Esophagus mucosa (tissue), 1 donor: ENCODE measurements at regions not wholly inside any gene's neighbourhood (a gene's known extent, or its start where the extent isn't known, plus 50 kb on each side); places are given as distances from the start of the nearest gene placed in this dataset.

ENCODE experiments used
- ATAC-seq: fragments of 200-7000 bp; cut with Tn5 transposase; one replicate; pipeline ENCODE4 v1.9.1; 2020
- donor health status: DM: yes; HTN: yes; CAD: no.

DNA sequence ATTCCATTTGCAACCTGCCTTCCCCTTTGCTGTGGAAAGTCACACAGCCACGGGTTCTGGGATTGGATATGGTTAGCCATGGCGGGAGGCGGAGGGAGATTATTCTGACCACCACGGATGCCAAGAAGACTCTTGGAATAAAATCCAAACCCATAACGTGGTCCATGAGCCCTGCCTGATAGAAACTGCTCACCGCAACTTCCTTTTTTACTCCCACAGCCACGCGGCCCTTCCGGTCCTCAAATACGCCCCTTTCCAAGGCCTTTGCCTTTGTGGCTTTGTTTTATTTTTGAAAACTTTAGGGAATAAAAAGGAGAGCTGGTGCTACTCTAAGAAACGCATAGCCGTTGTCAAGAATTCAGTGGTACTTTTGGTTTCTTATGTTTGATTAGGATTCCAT lies 602.5 kb upstream of the CDH4 start:
- ATAC-seq = no peak

DNA sequence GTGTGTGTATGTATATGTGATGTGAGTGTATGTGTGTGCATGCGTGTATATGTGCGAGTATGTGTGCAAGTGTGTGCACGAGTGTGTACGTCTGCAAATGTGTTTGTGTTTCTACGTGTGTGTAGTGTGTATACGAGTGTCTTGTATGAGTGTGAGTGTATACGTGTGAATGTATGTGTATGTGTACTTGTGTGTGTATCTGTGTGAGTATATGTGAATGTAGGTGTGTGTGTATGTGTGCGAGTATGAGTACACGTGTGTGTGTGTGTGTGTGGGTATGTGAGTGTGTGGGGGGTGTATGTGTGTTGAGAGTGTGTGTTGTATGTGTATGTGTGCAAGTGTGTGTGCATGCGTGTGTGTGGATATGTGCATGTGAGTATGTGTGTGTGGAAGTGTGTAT lies 602.0 kb upstream of the CDH4 start:
- ATAC-seq = no peak

DNA sequence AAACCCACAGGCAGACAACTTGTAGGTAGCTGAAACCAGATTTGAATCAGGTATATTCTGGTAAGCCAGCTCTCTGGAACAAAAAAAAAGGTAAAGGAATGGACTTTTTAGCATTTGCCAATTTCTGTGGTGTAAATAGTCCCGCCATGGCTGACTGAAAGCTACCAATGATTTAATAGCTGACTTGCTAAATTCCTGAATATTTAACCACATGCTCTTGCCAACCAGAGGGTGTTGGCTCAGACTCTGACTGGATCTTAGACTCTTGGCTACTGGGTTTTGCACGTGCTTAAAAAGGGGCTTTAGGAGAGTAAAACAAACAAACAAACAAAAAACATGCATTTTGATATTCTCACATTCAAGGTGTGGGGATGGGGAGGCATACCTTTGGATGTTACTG lies 600.0 kb upstream of the CDH4 start:
- no peak for ATAC-seq

DNA sequence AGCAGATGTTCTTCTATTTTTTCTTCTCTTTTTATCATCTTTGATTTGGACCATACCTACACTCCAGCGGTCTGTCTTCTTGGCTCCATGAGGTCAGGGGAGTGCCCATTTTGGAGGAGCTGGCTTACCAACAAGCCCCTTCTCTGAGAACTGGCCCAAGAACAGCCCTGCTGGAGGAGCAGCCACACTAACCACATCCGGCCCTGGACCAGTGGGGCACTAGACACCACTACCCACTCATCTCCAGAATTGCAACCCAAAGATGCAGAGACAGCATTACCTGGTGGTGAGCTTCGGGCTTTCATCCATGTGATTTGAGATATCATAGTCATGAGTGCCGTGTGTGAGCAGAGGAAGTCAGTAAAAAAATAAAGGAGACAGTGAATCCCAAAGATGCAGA lies 599.4 kb upstream of the CDH4 start:
- no peak for ATAC-seq

DNA sequence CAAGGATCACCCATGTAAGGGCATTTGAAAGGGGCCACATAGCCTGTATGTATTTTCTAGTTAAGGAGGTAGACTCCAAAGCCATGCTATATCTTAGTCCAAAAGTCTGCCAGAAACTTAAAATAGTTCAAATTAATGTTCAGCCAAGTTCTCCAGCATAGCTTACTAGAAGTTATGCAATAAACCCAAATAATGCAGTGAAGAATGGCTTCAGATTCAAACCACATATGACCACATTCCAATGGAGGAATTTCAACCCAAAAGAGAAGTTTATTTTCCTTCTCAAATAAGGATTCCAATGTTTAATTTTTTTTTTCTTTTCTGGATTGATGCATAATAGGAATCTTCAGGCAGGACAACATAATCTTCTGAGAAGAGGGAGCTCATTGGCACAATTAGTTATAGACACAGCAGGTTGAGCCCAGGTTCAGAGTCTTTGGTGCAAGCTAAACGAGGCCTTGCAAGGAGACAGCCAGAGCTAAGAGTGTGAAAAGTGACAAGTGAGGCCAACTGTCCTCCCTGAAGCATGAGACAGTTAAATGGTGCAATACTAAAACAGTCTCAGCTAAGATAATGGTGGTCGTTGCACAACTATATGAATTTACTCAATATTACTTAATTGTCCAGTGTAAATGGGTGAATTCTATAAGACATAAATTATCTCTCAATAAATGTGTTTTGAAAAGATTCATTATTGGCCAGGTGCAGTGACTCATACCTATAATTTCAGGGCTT lies 598.8 kb upstream of the CDH4 start:
- ATAC-seq = no peak

DNA sequence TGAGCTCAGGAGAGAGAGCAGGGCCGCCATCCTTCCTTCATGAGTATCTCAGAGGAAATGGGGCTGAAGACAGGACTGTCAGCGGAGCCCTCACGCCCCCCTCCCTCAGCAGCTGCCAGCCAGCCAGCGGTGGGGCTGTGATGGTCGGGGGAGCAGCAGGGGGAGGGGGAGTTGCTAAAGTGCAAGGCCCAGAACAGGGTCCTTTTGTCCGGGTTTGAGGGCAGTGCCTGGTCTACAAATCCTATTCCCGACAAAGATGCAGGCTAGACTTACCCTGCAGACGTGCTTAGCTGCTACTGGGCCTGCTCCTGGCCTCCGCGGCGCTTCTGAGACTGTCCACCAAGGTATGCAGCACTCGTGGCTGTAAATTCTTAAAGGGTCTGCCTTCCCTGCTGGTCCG lies 593.4 kb upstream of the CDH4 start:
- ATAC-seq = no peak

DNA sequence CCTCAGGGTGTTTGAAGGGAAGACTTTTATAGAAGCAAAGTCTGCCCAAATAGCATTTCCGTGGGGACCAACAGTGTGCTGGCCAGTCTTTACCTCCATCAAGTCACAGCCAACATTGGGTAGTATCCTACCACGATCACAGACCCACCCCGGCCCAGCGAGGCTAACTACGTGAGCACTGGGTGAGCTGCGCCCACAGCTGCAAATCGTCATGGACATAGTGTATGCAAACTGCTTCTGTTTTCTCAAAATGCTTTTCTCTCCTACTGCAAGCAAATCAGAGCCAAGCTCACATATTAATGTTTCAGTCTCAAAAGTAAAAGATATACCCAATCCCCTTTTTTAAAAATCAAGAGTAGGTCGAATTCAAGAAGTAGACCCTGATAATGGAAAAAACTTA lies 592.8 kb upstream of the CDH4 start:
- no peak for ATAC-seq

DNA sequence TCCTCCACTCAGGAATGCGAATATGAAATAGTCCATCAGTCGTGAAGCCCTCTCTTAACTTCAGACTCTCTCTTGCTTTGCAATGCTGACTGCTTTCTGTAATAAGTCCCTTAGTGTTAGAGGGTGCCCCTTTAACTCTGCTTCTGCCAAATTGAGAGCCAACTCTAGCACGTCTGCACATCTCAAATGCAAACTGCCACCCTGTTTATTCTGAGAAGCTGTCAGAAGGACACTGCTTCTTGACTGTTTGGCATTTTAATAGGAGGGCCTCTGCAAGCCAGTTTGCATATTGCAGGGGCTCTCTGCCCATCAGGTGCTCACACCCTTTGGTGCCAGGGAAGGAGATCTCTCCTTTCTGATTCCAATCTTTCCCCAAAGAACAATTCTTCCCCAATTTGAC lies 589.8 kb upstream of the CDH4 start:
- ATAC-seq = no peak

DNA sequence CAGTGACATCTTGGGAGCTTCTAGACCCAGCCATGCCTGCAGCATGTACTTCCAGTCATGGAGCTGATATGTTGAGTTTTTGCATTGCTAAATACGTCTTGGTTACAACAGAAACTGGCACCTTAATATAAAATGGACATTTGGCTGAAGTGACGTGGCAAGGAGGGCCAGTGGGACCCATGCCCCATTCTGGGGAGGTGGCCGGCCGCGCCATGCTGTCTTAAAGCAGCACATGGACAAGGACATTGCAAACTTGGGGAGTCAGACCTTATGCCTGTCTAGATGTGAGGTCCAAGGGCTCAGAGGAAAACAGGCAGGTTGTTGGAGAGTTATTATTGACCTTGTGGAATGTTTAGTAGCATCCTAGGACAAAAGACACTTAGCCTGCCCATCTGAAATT lies 588.0 kb upstream of the CDH4 start:
- no peak for ATAC-seq

DNA sequence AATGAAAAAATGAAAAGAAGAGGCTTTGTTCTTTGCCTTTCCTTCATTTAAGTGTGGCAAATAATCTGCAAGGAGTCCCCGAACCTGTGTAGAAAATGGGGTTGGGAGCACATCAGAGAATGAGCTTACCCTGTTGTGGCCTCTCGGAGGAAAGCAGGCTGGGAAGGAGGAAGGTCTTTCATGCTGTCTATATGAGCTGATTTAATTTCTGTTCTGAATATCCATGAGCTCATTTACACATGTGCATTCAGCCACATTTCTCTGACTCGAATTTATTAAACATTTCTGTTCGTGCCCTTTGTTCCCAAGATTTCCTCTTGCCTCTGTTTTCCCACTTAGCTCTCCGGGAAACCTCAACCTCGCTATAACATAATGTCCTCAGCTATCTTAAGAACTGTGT lies 584.4 kb upstream of the CDH4 start:
- no peak for ATAC-seq

DNA sequence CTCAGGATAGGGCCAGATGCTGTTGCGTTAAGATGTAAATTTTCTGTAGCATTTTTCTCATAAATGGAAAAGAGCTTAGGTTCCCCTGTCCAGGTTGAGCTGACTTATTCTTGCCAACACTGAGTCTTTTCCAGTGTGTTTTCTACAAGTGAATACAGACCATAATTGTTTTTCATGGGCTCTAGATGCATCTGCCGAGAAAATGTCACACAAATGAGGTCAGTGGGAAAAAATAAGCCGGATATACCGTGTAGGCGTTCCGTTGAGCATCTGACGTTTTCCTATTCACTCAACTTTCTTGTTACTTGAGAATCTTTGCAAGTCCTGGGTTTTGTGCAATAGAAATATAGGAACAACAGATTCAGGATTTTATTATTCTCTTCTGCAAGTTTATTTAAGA lies 582.9 kb upstream of the CDH4 start:
- no peak for ATAC-seq

DNA sequence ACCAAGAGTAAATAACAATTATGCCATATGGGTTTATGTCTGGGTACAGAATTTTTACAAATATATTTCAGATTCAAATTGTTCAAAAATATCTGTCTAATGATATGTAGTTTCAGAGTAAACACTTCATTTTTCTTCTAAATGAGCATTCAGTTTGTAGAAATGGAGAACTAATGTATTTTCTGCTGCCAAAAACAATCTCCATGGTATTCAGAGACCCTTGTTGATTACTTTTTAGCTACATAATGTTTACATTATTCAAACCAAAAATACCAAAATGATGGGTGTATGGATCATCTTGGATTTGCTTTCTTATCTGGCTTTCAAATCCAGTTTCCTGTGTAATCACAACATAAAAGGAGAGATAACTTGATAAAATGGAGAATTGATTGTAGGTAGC lies 576.0 kb upstream of the CDH4 start:
- no peak for ATAC-seq

DNA sequence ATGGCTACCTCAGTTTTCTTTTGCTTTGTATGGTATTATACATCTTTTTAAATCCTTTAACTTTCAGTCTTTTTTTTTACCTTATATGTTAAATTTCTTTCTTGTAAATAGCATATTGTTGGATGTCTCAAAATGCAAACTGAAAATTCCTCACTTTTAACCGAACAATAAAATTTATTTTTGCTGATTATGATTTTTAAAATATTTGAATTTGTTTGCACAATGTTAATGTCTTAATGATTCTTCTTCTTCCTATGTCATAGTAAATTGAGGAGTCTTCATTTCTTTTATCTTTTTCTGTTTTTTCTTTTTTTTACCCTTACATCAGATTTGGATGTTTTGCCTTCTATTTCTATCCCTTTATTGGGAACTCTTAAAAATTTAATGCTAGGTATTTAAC lies 574.2 kb upstream of the CDH4 start:
- no peak for ATAC-seq

DNA sequence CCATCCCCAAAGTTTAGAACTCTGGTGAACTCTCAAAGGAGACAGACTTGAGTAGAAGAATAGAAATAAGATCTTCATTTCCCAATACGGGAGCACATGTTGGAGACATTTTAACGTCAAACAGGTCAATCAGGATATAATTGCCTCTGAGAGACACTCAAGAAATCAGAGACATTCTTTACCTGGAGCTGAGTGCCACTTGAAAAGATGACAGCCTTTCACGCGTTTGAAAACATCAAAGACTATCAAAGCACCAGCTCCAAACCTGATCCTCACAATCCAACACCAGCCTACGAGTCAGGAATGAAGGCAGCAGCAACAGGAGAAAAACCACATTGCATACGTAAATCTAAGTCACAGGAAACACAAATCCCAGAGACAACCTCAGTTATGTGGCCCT lies 571.5 kb upstream of the CDH4 start:
- ATAC-seq = no peak

DNA sequence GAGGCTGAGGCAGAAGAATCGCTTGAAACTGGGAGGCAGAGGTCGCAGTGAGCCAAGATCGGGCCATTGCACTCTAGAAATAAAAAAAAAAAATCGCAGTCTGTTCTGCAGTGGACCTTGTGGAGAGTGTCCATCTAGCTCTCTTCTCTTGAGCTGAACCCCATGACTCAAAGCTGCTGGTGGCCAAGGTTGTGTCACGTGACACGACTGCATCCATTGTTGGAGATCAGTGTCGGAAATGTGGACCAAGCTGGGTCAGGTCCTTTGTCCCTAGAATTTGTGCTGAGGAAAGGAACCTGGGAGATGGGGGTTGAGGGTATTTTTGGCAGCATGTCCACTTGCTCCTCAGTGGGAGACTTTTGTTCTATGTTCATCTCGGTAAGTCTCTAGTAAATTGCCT lies 564.8 kb upstream of the CDH4 start:
- ATAC-seq = no peak

DNA sequence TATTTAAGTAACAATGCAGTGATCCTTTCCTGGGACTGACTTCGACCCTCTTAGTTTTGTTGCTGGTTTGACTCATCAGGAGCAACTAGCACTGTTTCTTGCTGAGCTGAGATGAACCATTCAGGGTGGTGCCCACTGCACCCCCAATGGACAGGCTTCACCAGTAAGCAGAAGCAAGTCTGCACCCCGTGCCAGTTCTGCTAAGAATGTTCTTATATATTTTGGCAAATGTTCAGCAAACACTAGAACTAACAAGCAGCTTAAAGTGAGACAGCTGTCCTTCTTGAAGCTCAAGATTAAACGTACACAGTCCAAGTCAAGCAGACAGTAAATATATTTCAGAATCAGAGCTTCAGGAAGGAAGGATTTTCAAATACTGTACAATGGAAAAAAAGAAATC lies 561.3 kb upstream of the CDH4 start:
- ATAC-seq = no peak

DNA sequence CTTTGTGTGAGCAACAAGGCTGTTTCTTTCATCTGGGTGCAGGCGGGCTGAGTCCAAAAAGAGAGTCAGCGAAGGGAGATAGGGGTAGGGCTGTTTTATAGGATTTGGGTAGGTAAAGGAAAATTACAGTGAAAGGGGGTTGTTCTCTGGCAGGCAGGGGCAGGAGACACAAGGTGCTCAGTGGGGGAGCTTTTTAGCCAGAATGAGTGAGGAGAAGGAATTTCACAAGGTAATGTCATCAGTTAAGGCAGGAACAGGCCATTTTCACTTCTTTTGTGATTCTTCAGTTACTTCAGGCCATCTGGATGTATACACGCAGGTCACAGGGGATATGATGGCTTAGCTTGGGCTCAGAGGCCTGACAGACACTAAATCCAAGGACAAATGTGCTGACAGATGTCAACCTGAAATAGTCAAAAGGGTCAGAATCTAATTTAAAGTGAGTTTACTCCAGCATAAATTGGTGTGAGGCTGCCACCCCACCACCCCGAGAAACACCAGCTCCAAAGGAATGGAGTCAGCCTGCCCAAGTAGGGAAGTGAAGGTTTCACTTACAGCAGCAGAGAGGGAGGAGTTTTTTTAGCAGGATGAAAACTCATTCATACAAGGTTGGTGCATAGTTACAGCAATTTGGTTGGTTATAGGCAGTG lies 560.0 kb upstream of the CDH4 start:
- no peak for ATAC-seq

DNA sequence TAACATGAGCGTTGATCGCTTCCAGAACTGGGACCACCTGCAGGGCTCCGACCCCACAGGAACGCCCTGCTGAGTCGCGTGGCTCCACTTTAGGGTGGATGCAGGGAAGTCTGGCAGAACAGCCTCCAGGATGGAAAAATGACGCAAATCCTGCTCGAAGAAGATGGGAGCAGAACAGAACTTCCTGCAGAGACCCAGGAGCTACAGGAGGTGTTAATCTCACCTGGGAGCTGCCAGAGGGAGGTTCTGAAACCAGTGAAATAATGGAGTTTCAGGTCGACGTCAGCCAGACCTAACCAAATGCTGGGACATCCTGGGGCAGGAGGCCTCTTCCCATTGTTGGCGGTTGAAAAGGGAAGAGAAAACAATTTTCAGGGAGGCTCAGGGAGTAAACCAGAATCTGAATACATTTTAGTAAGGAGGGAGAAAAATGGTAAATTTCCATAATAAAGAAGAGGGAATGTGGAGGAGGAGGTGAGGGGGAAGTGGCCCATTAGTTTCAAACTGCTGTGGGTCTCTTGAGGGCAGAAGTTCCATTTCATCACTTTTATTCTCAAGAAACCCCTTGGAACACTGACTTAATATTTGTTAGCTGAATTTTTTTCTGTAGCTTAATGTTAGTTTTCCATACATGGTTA lies 558.4 kb upstream of the CDH4 start:
- ATAC-seq = no peak

DNA sequence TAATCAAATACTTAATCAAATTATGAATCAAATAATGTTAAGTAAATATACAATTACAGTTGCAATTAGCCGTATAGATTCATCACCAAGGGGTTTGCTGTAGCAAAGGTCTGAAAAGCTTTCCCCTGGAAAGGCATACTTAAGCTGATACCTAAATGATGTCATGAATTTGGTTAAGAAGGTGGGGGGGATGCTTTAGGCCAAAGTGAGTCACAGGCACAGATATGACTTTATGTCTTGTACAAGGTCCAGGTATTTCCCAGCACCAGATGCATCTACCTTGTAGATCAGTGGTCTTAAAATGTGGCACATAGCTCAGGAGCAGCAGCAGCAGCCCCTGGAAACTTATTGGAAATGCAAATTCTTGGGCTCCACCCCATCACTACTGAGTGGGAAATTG lies 557.3 kb upstream of the CDH4 start:
- ATAC-seq = no peak

DNA sequence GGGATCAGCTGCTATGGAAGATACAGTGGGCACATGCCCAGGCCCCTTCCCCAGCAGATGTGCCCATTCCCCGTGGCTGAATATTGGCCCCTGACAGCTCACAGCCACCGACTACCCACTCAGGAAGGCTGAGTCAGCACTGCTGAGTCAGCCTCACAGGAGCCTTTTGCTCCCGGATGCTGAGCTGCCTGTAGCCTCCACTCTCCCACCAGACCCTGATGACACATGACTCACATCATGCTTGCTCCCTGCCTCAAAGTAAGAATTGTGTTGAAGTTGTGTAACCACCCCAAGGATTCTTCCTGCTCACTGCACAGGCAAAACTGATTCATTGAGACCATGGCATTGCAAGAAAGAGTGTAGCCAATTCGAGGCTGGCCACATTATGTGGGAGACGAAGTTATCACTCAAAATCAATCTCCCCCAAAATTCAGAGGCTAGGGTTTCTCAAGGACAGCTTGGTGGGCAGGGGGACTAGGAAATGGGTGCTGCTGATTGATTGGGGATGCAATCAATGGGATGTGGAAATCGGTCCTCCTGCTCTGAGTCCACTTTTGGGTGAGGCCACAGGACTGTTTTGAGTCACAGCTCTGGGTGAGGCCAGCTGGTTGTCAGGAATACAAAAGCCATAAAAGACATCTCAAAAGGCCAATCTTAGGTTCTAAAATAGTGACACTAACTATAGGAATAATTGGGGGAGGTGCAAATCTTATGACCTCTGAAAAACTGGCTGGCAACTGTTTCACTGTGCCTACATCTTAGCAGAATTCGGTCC lies 556.6 kb upstream of the CDH4 start:
- ATAC-seq = no peak

DNA sequence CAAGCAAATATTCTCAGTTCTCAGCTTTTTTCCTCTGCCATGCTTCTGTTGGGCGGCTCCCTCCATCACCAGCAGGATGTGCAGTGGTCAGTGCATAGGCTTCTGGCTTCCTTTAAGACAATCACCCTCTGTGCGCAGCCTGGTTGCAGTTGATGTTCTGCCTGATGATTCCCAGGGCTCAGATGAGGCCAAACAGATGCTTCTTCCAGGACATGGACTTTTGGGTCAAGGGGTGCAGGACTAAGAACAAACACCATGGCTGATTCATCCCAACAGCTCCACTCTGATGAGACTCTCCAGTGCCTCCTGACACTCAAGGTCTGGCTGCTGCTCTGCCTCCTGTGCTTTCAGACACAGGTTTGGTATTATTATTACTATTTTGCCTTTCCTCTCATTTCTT lies 554.8 kb upstream of the CDH4 start:
- no peak for ATAC-seq

DNA sequence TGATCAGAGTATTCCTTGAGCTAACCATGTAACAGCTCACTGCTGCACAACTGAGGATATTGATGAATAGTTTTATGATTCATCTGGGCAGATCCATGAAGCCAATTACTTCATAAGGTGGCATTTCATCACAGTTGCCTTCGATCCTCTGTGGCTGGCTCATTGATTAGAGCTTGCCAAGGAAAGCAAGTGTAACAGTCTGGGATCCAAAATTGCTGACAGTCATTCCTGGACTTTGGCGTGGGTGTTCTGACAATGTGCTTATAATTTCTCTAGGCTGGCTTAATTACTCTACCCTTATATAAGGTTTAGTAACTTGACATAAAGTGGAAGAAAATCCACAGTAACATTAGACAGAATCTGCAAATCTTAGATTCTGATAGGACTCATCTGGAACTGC lies 551.3 kb upstream of the CDH4 start:
- no peak for ATAC-seq

DNA sequence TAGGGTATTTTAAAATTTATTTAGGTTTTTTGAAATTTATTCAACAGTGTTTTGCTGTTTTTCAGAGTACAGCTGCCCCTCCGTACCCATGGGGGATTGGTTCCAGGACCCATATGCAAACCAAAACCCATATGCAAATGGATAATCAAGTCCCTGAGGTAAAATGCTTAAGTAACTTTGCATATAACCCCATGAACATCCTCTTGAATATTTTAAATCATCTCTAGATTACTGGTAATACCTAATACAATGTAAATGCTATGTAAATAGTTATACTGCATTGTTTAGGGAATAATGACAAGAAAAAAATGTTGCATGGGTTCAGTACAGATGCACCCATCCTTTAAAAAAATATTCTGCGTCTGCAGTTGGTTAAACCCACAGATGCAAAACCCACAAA lies 547.9 kb upstream of the CDH4 start:
- no peak for ATAC-seq

DNA sequence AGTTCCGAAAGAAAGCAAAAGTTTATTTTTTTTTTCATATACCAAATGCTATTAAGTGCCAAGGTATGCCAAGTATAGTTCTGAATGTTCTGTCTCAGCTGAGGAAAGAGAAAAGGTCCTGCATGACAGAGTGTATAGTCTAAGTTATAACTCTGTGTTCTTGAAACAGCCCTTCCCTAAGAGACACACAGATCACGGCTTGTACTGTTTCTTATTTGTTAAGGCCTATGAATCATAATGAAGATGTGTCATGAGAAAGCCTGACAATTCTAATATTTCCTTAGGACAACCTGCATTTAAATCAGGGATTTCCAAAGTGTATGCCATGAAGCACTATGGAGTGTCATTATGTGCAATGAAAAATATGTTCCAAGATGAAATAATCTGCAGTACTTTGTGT lies 538.7 kb upstream of the CDH4 start:
- ATAC-seq = no peak
